IMR-90 (cell line): ENCODE measurements at regions not wholly inside any gene's neighbourhood (a gene's known extent, or its start where the extent isn't known, plus 50 kb on each side); places are given as distances from the start of the nearest gene placed in this dataset.

Experiments
- ATAC-seq: fragments of 200-7000 bp; cut with Tn5 transposase; 2 replicates; pipeline ENCODE4 v1.9.1; 2020; ENCODE audit warnings: low read depth, mild to moderate bottlenecking, moderate library complexity
- BruUV-seq: library from RNA; stranded (reverse); fragments of 400-500 nt; replicated peaks from 2 replicates; lab custom pipeline; 2021; lab: Mats Ljungman, UMichigan
- CTCF ChIA-PET: fragments of 300-600 bp; formaldehyde crosslinking; extraction: SDS; loops from one replicate; lab custom pipeline; 2021; ENCODE audit warnings: antibody characterized with exemption; lab: Yijun Ruan, JAX
- POLR2A ChIA-PET: fragments of 300-600 bp; sonication (Branson Sonifier 250); formaldehyde crosslinking; loops from one replicate; lab custom pipeline; 2022; ENCODE audit warnings: antibody characterized with exemption; ENCODE audit not compliant: unreplicated experiment; lab: Charles Lee
- DNase-seq: peaks from one replicate; pipeline ENCODE4 v3.0.0; 2013
- H2AFZ ChIP-seq: replicated peaks from 2 replicates; pipeline ENCODE3; 2013; ENCODE audit warnings: low read length, mild to moderate bottlenecking; ENCODE audit not compliant: poor library complexity
- H2AK5ac ChIP-seq: 2 replicates; pipeline ENCODE4 v1.6.1; 2013; ENCODE audit warnings: low read depth, low read length, inconsistent platforms
- H2AK9ac ChIP-seq: replicated peaks from 2 replicates; pipeline ENCODE3; 2013; ENCODE audit warnings: mild to moderate bottlenecking, low read depth, low read length, moderate library complexity; ENCODE audit not compliant: poor library complexity
- H2BK120ac ChIP-seq: 2 replicates; pipeline ENCODE4 v1.6.1; 2013; ENCODE audit warnings: low read depth, low read length, inconsistent platforms
- H2BK15ac ChIP-seq: 3 replicates; pipeline ENCODE4 v1.6.1; 2013; ENCODE audit warnings: low read depth, low read length, inconsistent platforms
- H2BK20ac ChIP-seq: 2 replicates; pipeline ENCODE4 v1.6.1; 2013; ENCODE audit warnings: low read depth, mild to moderate bottlenecking, inconsistent platforms, low read length, moderate library complexity
- H2BK5ac ChIP-seq: 2 replicates; pipeline ENCODE4 v1.6.1; 2013; ENCODE audit warnings: mild to moderate bottlenecking, low read depth, low read length, inconsistent platforms; ENCODE audit not compliant: poor library complexity, severe bottlenecking
- H3K14ac ChIP-seq: replicated peaks from 2 replicates; pipeline ENCODE4 v1.6.1; 2013; ENCODE audit warnings: low read depth, low read length, inconsistent platforms
- H3K18ac ChIP-seq: 2 replicates; pipeline ENCODE4 v1.6.1; 2013; ENCODE audit warnings: low read depth, low read length, control low read depth
- H3K23ac ChIP-seq: 2 replicates; pipeline ENCODE4 v1.6.1; 2013; ENCODE audit warnings: low read depth, low read length, inconsistent platforms
- H3K27ac ChIP-seq: 2 replicates; pipeline ENCODE4 v1.5.1; 2013; ENCODE audit warnings: mild to moderate bottlenecking, control low read depth, low read length; ENCODE audit not compliant: insufficient read depth
- H3K27me3 ChIP-seq: 2 replicates; pipeline ENCODE4 v1.6.1; 2013; ENCODE audit warnings: low read length; ENCODE audit not compliant: control insufficient read depth, insufficient read depth
- H3K36me3 ChIP-seq: 2 replicates; pipeline ENCODE4 v1.6.1; 2013; ENCODE audit warnings: low read length, mixed read lengths; ENCODE audit not compliant: control insufficient read depth, insufficient read depth
- H3K4ac ChIP-seq: 2 replicates; pipeline ENCODE4 v1.6.1; 2013; ENCODE audit warnings: low read depth, low read length, inconsistent platforms
- H3K4me1 ChIP-seq: 2 replicates; pipeline ENCODE4 v1.6.1; 2013; ENCODE audit warnings: low read length, mixed read lengths; ENCODE audit not compliant: control insufficient read depth, insufficient read depth
- H3K4me2 ChIP-seq: 2 replicates; pipeline ENCODE4 v1.6.1; 2013; ENCODE audit warnings: low read depth, mild to moderate bottlenecking, control low read depth, low read length, moderate library complexity
- H3K4me3 ChIP-seq: 2 replicates; pipeline ENCODE4 v1.5.1; 2013; ENCODE audit warnings: low read depth, mild to moderate bottlenecking, control low read depth, low read length, moderate library complexity; ENCODE audit not compliant: insufficient read depth
- H3K56ac ChIP-seq: 2 replicates; pipeline ENCODE4 v1.6.1; 2013; ENCODE audit warnings: low read length, inconsistent platforms; ENCODE audit not compliant: insufficient read depth; ENCODE audit errors: extremely low read depth
- H3K79me1 ChIP-seq, 2 experiments: 2 replicates each; pipeline ENCODE4 v1.6.1; 2013; ENCODE audit warnings: low read length in 2 of 2, inconsistent platforms in 1 of 2, low read depth in 1 of 2
- H3K9ac ChIP-seq: 2 replicates; pipeline ENCODE4 v1.6.1; 2013; ENCODE audit warnings: low read depth, low read length, control low read depth
- H3K9me1 ChIP-seq: 2 replicates; pipeline ENCODE4 v1.6.1; 2013; ENCODE audit warnings: low read length, inconsistent platforms; ENCODE audit not compliant: insufficient read depth
- H3K9me3 ChIP-seq: 2 replicates; pipeline ENCODE4 v1.6.1; 2013; ENCODE audit warnings: low read length; ENCODE audit not compliant: control insufficient read depth, insufficient read depth
- H4K20me1 ChIP-seq: 2 replicates; pipeline ENCODE4 v1.6.1; 2013; ENCODE audit warnings: low read length, inconsistent platforms; ENCODE audit not compliant: insufficient read depth
- H4K5ac ChIP-seq: 2 replicates; pipeline ENCODE4 v1.6.1; 2013; ENCODE audit warnings: mild to moderate bottlenecking, low read depth, low read length, control low read depth
- H4K8ac ChIP-seq, 2 experiments: 2 replicates each; pipeline ENCODE4 v1.6.1; 2013; ENCODE audit warnings: low read depth in 2 of 2, low read length in 2 of 2, control low read depth in 1 of 2, inconsistent platforms in 1 of 2
- H4K91ac ChIP-seq: 2 replicates; pipeline ENCODE4 v1.6.1; 2013; ENCODE audit warnings: low read depth, low read length, inconsistent platforms; ENCODE audit not compliant: insufficient read depth
- CEBPB ChIP-seq: IDR thresholded peaks from 2 replicates; pipeline ENCODE4 v1.6.1; 2012; ENCODE audit warnings: low read depth, low read length, improper control_type of control experiment
- FOS ChIP-seq: fragments of 150-350 bp; IDR thresholded peaks from 2 replicates; pipeline ENCODE4 v1.6.1; 2016; ENCODE audit warnings: low read depth, low read length
- MAFK ChIP-seq: IDR thresholded peaks from 2 replicates; pipeline ENCODE4 v1.6.1; 2012; ENCODE audit warnings: low read depth, low read length, improper control_type of control experiment
- MAZ ChIP-seq: IDR thresholded peaks from 2 replicates; pipeline ENCODE4 v1.6.1; 2012; ENCODE audit warnings: low read depth, mild to moderate bottlenecking, low read length, improper control_type of control experiment, moderate library complexity, borderline replicate concordance
- MXI1 ChIP-seq: IDR thresholded peaks from 2 replicates; pipeline ENCODE4 v1.6.1; 2012; ENCODE audit warnings: low read depth, mild to moderate bottlenecking, low read length, moderate library complexity, borderline replicate concordance
- NFE2L2 ChIP-seq: fragments of 150-350 bp; IDR thresholded peaks from 2 replicates; pipeline ENCODE4 v1.6.1; 2016; ENCODE audit warnings: low read depth, mild to moderate bottlenecking, low read length
- POLR2A ChIP-seq: IDR thresholded peaks from 2 replicates; pipeline ENCODE4 v1.6.1; 2012; ENCODE audit warnings: mild to moderate bottlenecking, low read depth, low read length
- RAD21 ChIP-seq: IDR thresholded peaks from 2 replicates; pipeline ENCODE4 v1.6.1; 2012; ENCODE audit warnings: low read length, improper control_type of control experiment
- RCOR1 ChIP-seq: IDR thresholded peaks from 2 replicates; pipeline ENCODE4 v1.6.1; 2012; ENCODE audit warnings: mild to moderate bottlenecking, low read length, improper control_type of control experiment; ENCODE audit not compliant: insufficient replicate concordance
- RFX5 ChIP-seq: IDR thresholded peaks from 2 replicates; pipeline ENCODE4 v1.8.0; 2012; ENCODE audit warnings: low read depth, mild to moderate bottlenecking, low read length, moderate library complexity
- SMC3 ChIP-seq: fragments of 150-350 bp; IDR thresholded peaks from 2 replicates; pipeline ENCODE4 v1.6.1; 2016; ENCODE audit warnings: low read depth, mild to moderate bottlenecking, antibody characterized with exemption, low read length, moderate library complexity
- WGBS, 2 experiments: methylation state at CpG; one replicate each; pipeline versions ENCODE4 v1.1.5 to v1.1.7; 2013; ENCODE audit warnings: missing lambda C conversion rate in 2 of 2; ENCODE audit not compliant: insufficient read length in 1 of 2; ENCODE audit errors: extremely low coverage in 2 of 2; 5-methylcytosine and 5-hydroxymethylcytosine counted together
- dilution Hi-C: fragments of 300-500 bp; cut with HindIII; formaldehyde crosslinking; loops from one replicate; pipeline ENCODE4 v1.14.3; 2018; ENCODE audit warnings: low sequenced_read_pairs; ENCODE audit not compliant: unreplicated experiment
- in situ Hi-C: fragments of 300-500 bp; cut with MboI; formaldehyde crosslinking; loops from 3 replicates; pipeline ENCODE4 v1.14.3; 2019; ENCODE audit warnings: low sequenced_read_pairs, inconsistent platforms, mixed read lengths
- intact Hi-C: fragments of 100-400 bp; cut with micrococcal nuclease; formaldehyde crosslinking; loops from 2 replicates; pipeline ENCODE4 v1.10.0; 2022
- TF ChIP-seq, protein P1 (sequence below): fragments of 150-350 bp; IDR thresholded peaks from 2 replicates; pipeline ENCODE4 v1.6.1; 2017; ENCODE audit warnings: mild to moderate bottlenecking, antibody characterized with exemption, low read length, low read depth

- Histone ChIP-seq H3K4ac (no peak overlapping the region), H3K27me3 (no peaks in the 10 kb centered on the region), H3K9me1 (no peaks in the 10 kb centered on the region), H3K56ac (no peak overlapping the region), H2BK15ac (no peak overlapping the region), H3K4me1 (no peaks in the 10 kb centered on the region), H2AK5ac (no peak overlapping the region), H2BK5ac (no peak overlapping the region), H2BK20ac (no peak overlapping the region), H4K5ac (no peak overlapping the region), H4K20me1 (no peaks in the 10 kb centered on the region), H2AK9ac (no peak overlapping the region), H2BK120ac (no peak overlapping the region), H3K4me3 (no peak overlapping the region), H3K18ac (no peak overlapping the region), H3K4me2 (no peak overlapping the region), H3K9me3 (no peaks in the 10 kb centered on the region), H4K91ac (no peak overlapping the region), H3K27ac (no peak overlapping the region), H3K79me1 (no peaks in the 10 kb centered on the region), H3K9ac (no peak overlapping the region), H3K14ac (no peak overlapping the region), H3K23ac (no peak overlapping the region), H2AFZ (no peak overlapping the region), H3K36me3 (no peaks in the 10 kb centered on the region), H4K8ac (no peak overlapping the region)
- dilution Hi-C loops (no loop called here), in situ Hi-C loops (no loop called here), intact Hi-C loops (no loop called here)
- TF ChIP-seq CEBPB (no peak), MAFK (no peak), FOS (no peak), MXI1 (no peak), SMC3 (no peak), MAZ (no peak), RCOR1 (no peak), RFX5 (no peak), POLR2A (no peak), NFE2L2 (no peak), RAD21 (no peak)
- TF ChIP-seq, protein P1, sequence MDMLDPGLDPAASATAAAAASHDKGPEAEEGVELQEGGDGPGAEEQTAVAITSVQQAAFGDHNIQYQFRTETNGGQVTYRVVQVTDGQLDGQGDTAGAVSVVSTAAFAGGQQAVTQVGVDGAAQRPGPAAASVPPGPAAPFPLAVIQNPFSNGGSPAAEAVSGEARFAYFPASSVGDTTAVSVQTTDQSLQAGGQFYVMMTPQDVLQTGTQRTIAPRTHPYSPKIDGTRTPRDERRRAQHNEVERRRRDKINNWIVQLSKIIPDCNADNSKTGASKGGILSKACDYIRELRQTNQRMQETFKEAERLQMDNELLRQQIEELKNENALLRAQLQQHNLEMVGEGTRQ = no peak
- CTCF ChIA-PET = no interaction called here
- no TSS peak for BruUV-seq
- WGBS, 2 experiments = no CpG with 5 or more reads among the region's 1 CpG
- POLR2A ChIA-PET = no interaction called here
- no peak for DNase-seq
- ATAC-seq = no peak
Measured at GRCh38 chr1:188343914-188344313, 1515.2 kb downstream of the PLA2G4A start.
